MCF 10A (cell line): ENCODE measurements at regions not wholly inside any gene's neighbourhood (a gene's known extent, or its start where the extent isn't known, plus 50 kb on each side); places are given as distances from the start of the nearest gene placed in this dataset.

Experiments used
- BruUV-seq: library from RNA; stranded (reverse); fragments of 400-500 nt; replicated peaks from 2 replicates; lab custom pipeline; 2021; lab: Mats Ljungman, UMichigan
- CTCF ChIA-PET: fragments of 300-600 bp; sonication (Branson Sonifier 250); formaldehyde crosslinking; extraction: SDS; loops from one replicate; lab custom pipeline; 2021; ENCODE audit warnings: antibody characterized with exemption, inconsistent platforms; lab: Yijun Ruan, JAX
- POLR2A ChIA-PET: fragments of 300-600, 350-650 bp; sonication (Branson Sonifier 250); formaldehyde crosslinking; extraction: SDS; loops from one replicate; lab custom pipeline; 2020; ENCODE audit warnings: antibody characterized with exemption, inconsistent platforms; lab: Yijun Ruan, JAX
- DNase-seq: peaks from one replicate; pipeline ENCODE4 v3.0.0-alpha.2; 2018; ENCODE audit not compliant: unreplicated experiment
- H3K27ac Mint-ChIP-seq: one replicate; pipeline ENCODE4 v1.8.0; 2022; ENCODE audit warnings: mild to moderate bottlenecking, low read depth, mixed read lengths; ENCODE audit not compliant: unreplicated experiment
- H3K27me3 Mint-ChIP-seq: one replicate; pipeline ENCODE4 v1.8.0; 2022; ENCODE audit warnings: mixed read lengths; ENCODE audit not compliant: insufficient read depth, unreplicated experiment
- H3K36me3 Mint-ChIP-seq: one replicate; pipeline ENCODE4 v1.8.0; 2022; ENCODE audit warnings: mild to moderate bottlenecking, moderate library complexity, mixed read lengths; ENCODE audit not compliant: insufficient read depth, unreplicated experiment
- H3K4me1 Mint-ChIP-seq: one replicate; pipeline ENCODE4 v1.8.0; 2022; ENCODE audit warnings: mixed read lengths; ENCODE audit not compliant: insufficient read depth, unreplicated experiment
- H3K4me3 Mint-ChIP-seq: one replicate; pipeline ENCODE4 v1.8.0; 2022; ENCODE audit warnings: mild to moderate bottlenecking, moderate library complexity, mixed read lengths; ENCODE audit not compliant: unreplicated experiment
- H3K9me3 Mint-ChIP-seq: one replicate; pipeline ENCODE4 v1.8.0; 2022; ENCODE audit warnings: mixed read lengths; ENCODE audit not compliant: unreplicated experiment
- CTCF ChIP-seq: fragments of 200-600 bp; IDR thresholded peaks from one replicate; pipeline ENCODE4 v1.8.0; 2022; ENCODE audit warnings: antibody characterized with exemption, mild to moderate bottlenecking; ENCODE audit not compliant: unreplicated experiment
- intact Hi-C: fragments of 100-400 bp; cut with micrococcal nuclease; formaldehyde crosslinking; loops from 2 replicates; pipeline ENCODE4 v1.14.1; 2022

- no peak for DNase-seq
- Mint-ChIP-seq H3K36me3 (no peaks in the 10 kb centered on the region), H3K4me3 (no peak overlapping the region), H3K4me1 (peaks cover 23% of the 10 kb centered on the region), H3K27me3 (no peaks in the 10 kb centered on the region), H3K27ac (no peak overlapping the region), H3K9me3 (no peaks in the 10 kb centered on the region)
- ChIA-PET CTCF (no interaction called here), POLR2A (interaction anchor here (0.7 kb wide), 1 partner anchor 8 kb away, joined by 6 read pairs; no protein-coding TSS in a partner anchor)
- no TSS peak for BruUV-seq
- intact Hi-C loops = no loop called here
- no peak for TF ChIP-seq CTCF
Measured at GRCh38 chr2:215614296-215614695, 178.4 kb upstream of the FN1 start.

GRCh38 chr2:215613888-215614287 lies 178.0 kb upstream of the FN1 start:
- POLR2A ChIA-PET = interaction anchor here (0.7 to 1.1 kb wide), 2 partner anchors 9 to 10 kb away, joined by 3 to 6 read pairs; no protein-coding TSS in a partner anchor
- no peaks in the 10 kb centered on the region for H3K9me3 Mint-ChIP-seq
- peaks cover 23% of the 10 kb centered on the region for H3K4me1 Mint-ChIP-seq
- H3K27me3 Mint-ChIP-seq = no peaks in the 10 kb centered on the region
- H3K27ac Mint-ChIP-seq = no peak overlapping the region
- no peaks in the 10 kb centered on the region for H3K36me3 Mint-ChIP-seq
- intact Hi-C loops = no loop called here
- no peak for DNase-seq
- no peak overlapping the region for H3K4me3 Mint-ChIP-seq
- CTCF ChIA-PET = no interaction called here
- BruUV-seq = no TSS peak
- no peak for TF ChIP-seq CTCF

GRCh38 chr2:215613280-215613679 lies 177.4 kb upstream of the FN1 start:
- intact Hi-C loops = no loop called here
- no peak for DNase-seq
- H3K4me3 Mint-ChIP-seq = no peak overlapping the region
- no peaks in the 10 kb centered on the region for H3K27me3 Mint-ChIP-seq
- no peaks in the 10 kb centered on the region for H3K36me3 Mint-ChIP-seq
- POLR2A ChIA-PET = interaction anchor here (1.1 kb wide), 1 partner anchor 11 kb away, joined by 3 read pairs; no protein-coding TSS in a partner anchor
- CTCF ChIA-PET = no interaction called here
- no peak overlapping the region for H3K27ac Mint-ChIP-seq
- TF ChIP-seq CTCF = no peak
- BruUV-seq = no TSS peak
- H3K9me3 Mint-ChIP-seq = no peaks in the 10 kb centered on the region
- peaks cover 21% of the 10 kb centered on the region for H3K4me1 Mint-ChIP-seq

- H3K27ac Mint-ChIP-seq = no peak overlapping the region
- intact Hi-C loops = no loop called here
- H3K27me3 Mint-ChIP-seq = no peaks in the 10 kb centered on the region
- no peaks in the 10 kb centered on the region for H3K9me3 Mint-ChIP-seq
- CTCF ChIA-PET = interaction anchor here (0.6 kb wide), 1 partner anchor 12 kb away, joined by 7 read pairs; no protein-coding TSS in a partner anchor
- no peak overlapping the region for H3K4me3 Mint-ChIP-seq
- DNase-seq = no peak
- peaks cover 21% of the 10 kb centered on the region for H3K4me1 Mint-ChIP-seq
- no TSS peak for BruUV-seq
- H3K36me3 Mint-ChIP-seq = no peaks in the 10 kb centered on the region
- no peak for TF ChIP-seq CTCF
- POLR2A ChIA-PET = interaction anchor here (0.8 to 1.1 kb wide), 2 partner anchors 11 to 12 kb away, joined by 3 read pairs; no protein-coding TSS in a partner anchor
Measured at GRCh38 chr2:215612786-215613185, 176.9 kb upstream of the FN1 start.
